Panc1 (cell line): ENCODE measurements at regions not wholly inside any gene's neighbourhood (a gene's known extent, or its start where the extent isn't known, plus 50 kb on each side); places are given as distances from the start of the nearest gene placed in this dataset.

ENCODE experiments used
- ATAC-seq: fragments of 200-7000 bp; cut with Tn5 transposase; 2 replicates; pipeline ENCODE4 v1.9.1; 2020; ENCODE audit warnings: mild to moderate bottlenecking, moderate library complexity
- BruUV-seq: library from RNA; stranded (reverse); fragments of 400-500 nt; replicated peaks from 2 replicates; lab custom pipeline; 2021; lab: Mats Ljungman, UMichigan
- CTCF ChIA-PET: fragments of 300-600 bp; sonication (Branson Sonifier 250); formaldehyde crosslinking; loops from one replicate; lab custom pipeline; 2022; ENCODE audit warnings: antibody characterized with exemption; lab: Charles Lee
- POLR2A ChIA-PET: fragments of 300-600 bp; sonication (Branson Sonifier 250); formaldehyde crosslinking; loops from one replicate; lab custom pipeline; 2022; ENCODE audit warnings: antibody characterized with exemption; lab: Charles Lee
- DNase-seq: peaks from one replicate; pipeline ENCODE4 v3.0.0-alpha.2; 2010; ENCODE audit warnings: low read depth, low spot score
- H3K27ac ChIP-seq: 2 replicates; pipeline ENCODE4 v1.5.1; 2011; ENCODE audit warnings: mild to moderate bottlenecking, low read length, inconsistent platforms
- H3K27me3 ChIP-seq: fragments of 200-500 bp; sonication (Bioruptor generic); 2 replicates; pipeline ENCODE4 v1.6.0; 2014; ENCODE audit warnings: low read length, inconsistent platforms; ENCODE audit not compliant: control insufficient read depth, insufficient read depth
- H3K36me3 ChIP-seq: fragments of 200-500 bp; sonication (Bioruptor generic); 2 replicates; pipeline ENCODE4 v1.5.1; 2014; ENCODE audit warnings: inconsistent platforms, mild to moderate bottlenecking, low read length, moderate library complexity; ENCODE audit not compliant: control insufficient read depth, insufficient read depth
- H3K4me1 ChIP-seq: 2 replicates; pipeline ENCODE4 v1.5.1; 2011; ENCODE audit warnings: inconsistent platforms, mild to moderate bottlenecking, low read length, moderate library complexity; ENCODE audit not compliant: control insufficient read depth, insufficient read depth
- H3K4me3 ChIP-seq, 2 experiments: 2 replicates each; pipeline ENCODE4 v1.5.1; 2011 to 2012; ENCODE audit warnings: low read depth in 2 of 2, low read length in 2 of 2, mild to moderate bottlenecking in 2 of 2, inconsistent platforms in 1 of 2, moderate library complexity in 1 of 2
- H3K9me3 ChIP-seq: fragments of 200-500 bp; sonication (Bioruptor generic); 2 replicates; pipeline ENCODE4 v1.5.1; 2014; ENCODE audit warnings: low read depth, mild to moderate bottlenecking, inconsistent platforms, low read length, moderate library complexity; ENCODE audit not compliant: control insufficient read depth, insufficient read depth
- POLR2AphosphoS5 ChIP-seq: IDR thresholded peaks from 2 replicates; pipeline ENCODE4 v1.6.1; 2012; ENCODE audit warnings: mild to moderate bottlenecking, low read depth, low read length, moderate library complexity
- SIN3A ChIP-seq: IDR thresholded peaks from 2 replicates; pipeline ENCODE4 v1.6.1; 2012; ENCODE audit warnings: low read depth, mild to moderate bottlenecking, low read length, moderate library complexity, borderline replicate concordance; ENCODE audit not compliant: insufficient read depth
- TCF7L2 ChIP-seq: IDR thresholded peaks from 2 replicates; pipeline ENCODE4 v1.6.1; 2011; ENCODE audit warnings: mild to moderate bottlenecking, low read depth, low read length, inconsistent platforms
- in situ Hi-C: cut with HindIII; loops from 2 replicates; pipeline ENCODE4 v1.10.0; 2016; ENCODE audit warnings: low sequenced_read_pairs, low pct_unique_long_range_greater_than_20kb
- intact Hi-C: fragments of 100-400 bp; cut with micrococcal nuclease; formaldehyde crosslinking; loops from one replicate; pipeline ENCODE4 v1.10.0; 2022; ENCODE audit not compliant: unreplicated experiment
- TF ChIP-seq, protein P1 (sequence below), 2 experiments: IDR thresholded peaks; 2 replicates each; pipeline ENCODE4 v1.6.1; 2011 to 2012; ENCODE audit warnings: low read depth in 2 of 2, control low read depth in 1 of 2, low read length in 1 of 2, mild to moderate bottlenecking in 1 of 2, moderate library complexity in 1 of 2; ENCODE audit not compliant: insufficient read depth in 1 of 2
- TF ChIP-seq, protein P2 (sequence below): fragments of 450-650 bp; IDR thresholded peaks from 2 replicates; pipeline ENCODE4 v1.5.1; 2017; ENCODE audit warnings: mild to moderate bottlenecking

DNA sequence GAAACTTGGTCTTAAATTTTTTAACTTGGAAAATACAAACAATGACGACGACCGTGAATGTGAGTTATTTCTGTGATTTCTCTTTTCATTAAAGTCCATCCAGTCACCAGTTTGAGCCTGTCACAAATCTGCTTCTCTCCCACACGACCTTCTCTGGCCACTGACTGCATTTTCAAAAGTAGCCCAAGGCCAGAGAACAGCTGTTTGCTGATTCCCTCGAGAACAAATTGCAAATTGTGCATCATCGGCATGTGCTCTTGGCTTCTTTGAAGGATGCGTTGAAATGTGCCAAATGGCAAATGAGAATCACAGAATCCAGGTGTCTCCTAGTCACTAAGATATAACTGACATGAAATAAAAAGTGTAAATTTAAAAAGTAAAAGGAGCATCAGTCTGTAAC is 106.4 kb downstream of the AQP9 start:
- in situ Hi-C loops (no loop called here), intact Hi-C loops (no loop called here)
- POLR2A ChIA-PET, result no interaction called here

DNA sequence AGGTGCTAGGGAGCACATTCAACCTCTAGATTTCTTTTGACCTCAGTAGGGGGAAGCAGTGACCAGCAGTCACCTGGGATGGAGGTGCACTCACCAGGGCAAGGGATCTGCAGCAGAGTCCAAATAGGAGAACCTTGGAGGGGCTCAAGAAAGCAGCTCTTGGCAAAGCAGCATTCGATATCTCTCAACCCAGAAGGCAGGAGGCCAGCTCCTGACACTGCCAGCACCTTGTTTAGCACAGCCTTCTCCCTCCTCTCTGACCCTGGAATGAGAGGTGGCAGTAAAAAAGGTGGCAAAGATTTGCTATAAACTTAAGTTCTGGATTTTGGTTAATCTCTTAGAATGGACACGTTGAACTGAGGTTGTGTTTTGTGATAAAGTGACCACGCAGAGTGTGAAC is 107.9 kb downstream of the AQP9 start:
- TF ChIP-seq, protein P1, sequence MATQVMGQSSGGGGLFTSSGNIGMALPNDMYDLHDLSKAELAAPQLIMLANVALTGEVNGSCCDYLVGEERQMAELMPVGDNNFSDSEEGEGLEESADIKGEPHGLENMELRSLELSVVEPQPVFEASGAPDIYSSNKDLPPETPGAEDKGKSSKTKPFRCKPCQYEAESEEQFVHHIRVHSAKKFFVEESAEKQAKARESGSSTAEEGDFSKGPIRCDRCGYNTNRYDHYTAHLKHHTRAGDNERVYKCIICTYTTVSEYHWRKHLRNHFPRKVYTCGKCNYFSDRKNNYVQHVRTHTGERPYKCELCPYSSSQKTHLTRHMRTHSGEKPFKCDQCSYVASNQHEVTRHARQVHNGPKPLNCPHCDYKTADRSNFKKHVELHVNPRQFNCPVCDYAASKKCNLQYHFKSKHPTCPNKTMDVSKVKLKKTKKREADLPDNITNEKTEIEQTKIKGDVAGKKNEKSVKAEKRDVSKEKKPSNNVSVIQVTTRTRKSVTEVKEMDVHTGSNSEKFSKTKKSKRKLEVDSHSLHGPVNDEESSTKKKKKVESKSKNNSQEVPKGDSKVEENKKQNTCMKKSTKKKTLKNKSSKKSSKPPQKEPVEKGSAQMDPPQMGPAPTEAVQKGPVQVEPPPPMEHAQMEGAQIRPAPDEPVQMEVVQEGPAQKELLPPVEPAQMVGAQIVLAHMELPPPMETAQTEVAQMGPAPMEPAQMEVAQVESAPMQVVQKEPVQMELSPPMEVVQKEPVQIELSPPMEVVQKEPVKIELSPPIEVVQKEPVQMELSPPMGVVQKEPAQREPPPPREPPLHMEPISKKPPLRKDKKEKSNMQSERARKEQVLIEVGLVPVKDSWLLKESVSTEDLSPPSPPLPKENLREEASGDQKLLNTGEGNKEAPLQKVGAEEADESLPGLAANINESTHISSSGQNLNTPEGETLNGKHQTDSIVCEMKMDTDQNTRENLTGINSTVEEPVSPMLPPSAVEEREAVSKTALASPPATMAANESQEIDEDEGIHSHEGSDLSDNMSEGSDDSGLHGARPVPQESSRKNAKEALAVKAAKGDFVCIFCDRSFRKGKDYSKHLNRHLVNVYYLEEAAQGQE (IDR thresholded peaks at IDR 0.05; ENCODE audit: insufficient read depth in 1 of 2, low read depth in 2 of 2, low read length in 1 of 2), result no peak
- TF ChIP-seq, protein P2, sequence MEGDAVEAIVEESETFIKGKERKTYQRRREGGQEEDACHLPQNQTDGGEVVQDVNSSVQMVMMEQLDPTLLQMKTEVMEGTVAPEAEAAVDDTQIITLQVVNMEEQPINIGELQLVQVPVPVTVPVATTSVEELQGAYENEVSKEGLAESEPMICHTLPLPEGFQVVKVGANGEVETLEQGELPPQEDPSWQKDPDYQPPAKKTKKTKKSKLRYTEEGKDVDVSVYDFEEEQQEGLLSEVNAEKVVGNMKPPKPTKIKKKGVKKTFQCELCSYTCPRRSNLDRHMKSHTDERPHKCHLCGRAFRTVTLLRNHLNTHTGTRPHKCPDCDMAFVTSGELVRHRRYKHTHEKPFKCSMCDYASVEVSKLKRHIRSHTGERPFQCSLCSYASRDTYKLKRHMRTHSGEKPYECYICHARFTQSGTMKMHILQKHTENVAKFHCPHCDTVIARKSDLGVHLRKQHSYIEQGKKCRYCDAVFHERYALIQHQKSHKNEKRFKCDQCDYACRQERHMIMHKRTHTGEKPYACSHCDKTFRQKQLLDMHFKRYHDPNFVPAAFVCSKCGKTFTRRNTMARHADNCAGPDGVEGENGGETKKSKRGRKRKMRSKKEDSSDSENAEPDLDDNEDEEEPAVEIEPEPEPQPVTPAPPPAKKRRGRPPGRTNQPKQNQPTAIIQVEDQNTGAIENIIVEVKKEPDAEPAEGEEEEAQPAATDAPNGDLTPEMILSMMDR, result no peak
- no peak for TF ChIP-seq POLR2AphosphoS5
- TF ChIP-seq SIN3A, result no peak
- no peak for TF ChIP-seq TCF7L2
- no peaks in the 10 kb centered on the region for H3K36me3 ChIP-seq
- DNase-seq (no peak), ATAC-seq (no peak)
- ChIA-PET CTCF (no interaction called here), POLR2A (no interaction called here)
- no peak overlapping the region for H3K27ac ChIP-seq
- H3K4me1 ChIP-seq, result no peaks in the 10 kb centered on the region
- intact Hi-C loops, result no loop called here
- BruUV-seq, result no TSS peak
- no peaks in the 10 kb centered on the region for H3K9me3 ChIP-seq
- H3K27me3 ChIP-seq, result no peaks in the 10 kb centered on the region
- no peak overlapping the region for H3K4me3 ChIP-seq
- in situ Hi-C loops, result no loop called here

More for the DNA sequence above, 106.4 kb downstream of the AQP9 start:
- no TSS peak for BruUV-seq
- H3K4me1 ChIP-seq, result no peaks in the 10 kb centered on the region
- H3K27ac ChIP-seq, result no peak overlapping the region
- no peak for ATAC-seq
- no peak for DNase-seq
- CTCF ChIA-PET, result no interaction called here
- TF ChIP-seq POLR2AphosphoS5 (no peak), SIN3A (no peak), TCF7L2 (no peak)
- TF ChIP-seq, protein P1 (IDR thresholded peaks at IDR 0.05; ENCODE audit: insufficient read depth in 1 of 2, low read depth in 2 of 2, low read length in 1 of 2), result no peak
- TF ChIP-seq, protein P2, result no peak
- H3K27me3 ChIP-seq, result no peaks in the 10 kb centered on the region
- no peak overlapping the region for H3K4me3 ChIP-seq
- no peaks in the 10 kb centered on the region for H3K36me3 ChIP-seq
- no peaks in the 10 kb centered on the region for H3K9me3 ChIP-seq
